Dendritic cell treated with granulocyte-macrophage colony-stimulating factor and Interleukin-4, amounts not matched to agents 40 ng/mL and 50 ng/mL, for 4 days (primary cell): ENCODE measurements at regions not wholly inside any gene's neighbourhood (a gene's known extent, or its start where the extent isn't known, plus 50 kb on each side); places are given as distances from the start of the nearest gene placed in this dataset.

Source experiments
- H3K27ac Mint-ChIP-seq: one replicate; pipeline ENCODE4 v1.8.0; 2022; ENCODE audit warnings: mild to moderate bottlenecking, mixed read lengths
- H3K27me3 Mint-ChIP-seq: one replicate; pipeline ENCODE4 v1.8.0; 2022; ENCODE audit warnings: mild to moderate bottlenecking, mixed read lengths
- H3K36me3 Mint-ChIP-seq: one replicate; pipeline ENCODE4 v1.8.0; 2022; ENCODE audit warnings: low read depth, mixed read lengths
- H3K4me1 Mint-ChIP-seq: one replicate; pipeline ENCODE4 v1.8.0; 2022; ENCODE audit warnings: low read depth, mixed read lengths
- H3K4me3 Mint-ChIP-seq: one replicate; pipeline ENCODE4 v1.8.0; 2022; ENCODE audit warnings: mild to moderate bottlenecking, moderate library complexity, mixed read lengths
- H3K9me3 Mint-ChIP-seq: one replicate; pipeline ENCODE4 v1.8.0; 2022; ENCODE audit warnings: mixed read lengths
- intact Hi-C: fragments of 100-400 bp; cut with micrococcal nuclease; formaldehyde crosslinking; loops from one replicate; pipeline ENCODE4 v1.15.0; 2022

- Mint-ChIP-seq H3K9me3 (no peaks in the 10 kb centered on the region), H3K27ac (no peak overlapping the region), H3K4me1 (no peaks in the 10 kb centered on the region), H3K36me3 (peaks cover 21% of the 10 kb centered on the region), H3K4me3 (no peak overlapping the region), H3K27me3 (no peaks in the 10 kb centered on the region)
- intact Hi-C loops = no loop called here
These were observed 50.3 kb downstream of the BMAL2 start for GRCh38 chr12:27382924-27383323.

- H3K4me3 Mint-ChIP-seq = no peak overlapping the region
- H3K36me3 Mint-ChIP-seq = peaks cover 28% of the 10 kb centered on the region
- H3K4me1 Mint-ChIP-seq = no peaks in the 10 kb centered on the region
- no peak overlapping the region for H3K27ac Mint-ChIP-seq
- no peaks in the 10 kb centered on the region for H3K27me3 Mint-ChIP-seq
- H3K9me3 Mint-ChIP-seq = no peaks in the 10 kb centered on the region
- intact Hi-C loops = loop anchor here (1.0 kb wide), 1 partner anchor 50 kb away; no protein-coding TSS in a partner anchor
These were observed 51.0 kb downstream of the BMAL2 start for GRCh38 chr12:27383429-27384260.

- H3K27me3 Mint-ChIP-seq = no peaks in the 10 kb centered on the region
- H3K36me3 Mint-ChIP-seq = peaks cover 29% of the 10 kb centered on the region
- no peak overlapping the region for H3K4me3 Mint-ChIP-seq
- intact Hi-C loops = loop anchor here (1.0 kb wide), 1 partner anchor 51 kb away; no protein-coding TSS in a partner anchor
- no peaks in the 10 kb centered on the region for H3K9me3 Mint-ChIP-seq
- H3K27ac Mint-ChIP-seq = no peak overlapping the region
- no peaks in the 10 kb centered on the region for H3K4me1 Mint-ChIP-seq
These were observed 51.6 kb downstream of the BMAL2 start for GRCh38 chr12:27384261-27384590.

GRCh38 chr12:27385766-27386564, 53.3 kb downstream of the BMAL2 start:
- H3K4me1 Mint-ChIP-seq = no peaks in the 10 kb centered on the region
- H3K27me3 Mint-ChIP-seq = no peaks in the 10 kb centered on the region
- H3K9me3 Mint-ChIP-seq = no peaks in the 10 kb centered on the region
- intact Hi-C loops = no loop called here
- H3K4me3 Mint-ChIP-seq = no peak overlapping the region
- H3K36me3 Mint-ChIP-seq = peaks cover 35% of the 10 kb centered on the region
- no peak overlapping the region for H3K27ac Mint-ChIP-seq

GRCh38 chr12:27387473-27387872, 54.8 kb downstream of the BMAL2 start:
- intact Hi-C loops = no loop called here
- Mint-ChIP-seq H3K4me3 (no peak overlapping the region), H3K36me3 (peaks cover 35% of the 10 kb centered on the region), H3K4me1 (no peaks in the 10 kb centered on the region), H3K9me3 (no peaks in the 10 kb centered on the region), H3K27me3 (no peaks in the 10 kb centered on the region), H3K27ac (no peak overlapping the region)

- Mint-ChIP-seq H3K9me3 (no peaks in the 10 kb centered on the region), H3K36me3 (peaks cover 38% of the 10 kb centered on the region), H3K27ac (no peak overlapping the region), H3K4me1 (no peaks in the 10 kb centered on the region), H3K27me3 (no peaks in the 10 kb centered on the region), H3K4me3 (no peak overlapping the region)
- intact Hi-C loops = no loop called here
These were observed 56.0 kb downstream of the BMAL2 start for GRCh38 chr12:27388650-27389049.

GRCh38 chr12:27394676-27395075, 51.9 kb upstream of the SMCO2 start:
- H3K4me3 Mint-ChIP-seq = no peak overlapping the region
- intact Hi-C loops = no loop called here
- H3K36me3 Mint-ChIP-seq = peaks cover 41% of the 10 kb centered on the region
- no peaks in the 10 kb centered on the region for H3K27me3 Mint-ChIP-seq
- H3K27ac Mint-ChIP-seq = no peak overlapping the region
- H3K9me3 Mint-ChIP-seq = no peaks in the 10 kb centered on the region
- H3K4me1 Mint-ChIP-seq = peaks cover 6% of the 10 kb centered on the region

GRCh38 chr12:27396216-27396815, 50.2 kb upstream of the SMCO2 start:
- peaks cover 40% of the 10 kb centered on the region for H3K36me3 Mint-ChIP-seq
- H3K27me3 Mint-ChIP-seq = no peaks in the 10 kb centered on the region
- no peak overlapping the region for H3K4me3 Mint-ChIP-seq
- H3K4me1 Mint-ChIP-seq = peaks cover 6% of the 10 kb centered on the region
- no peak overlapping the region for H3K27ac Mint-ChIP-seq
- no peaks in the 10 kb centered on the region for H3K9me3 Mint-ChIP-seq
- intact Hi-C loops = no loop called here
